ENCODE measurements at regions not wholly inside any gene's neighbourhood (a gene's known extent, or its start where the extent isn't known, plus 50 kb on each side); places are given as distances from the start of the nearest gene placed in this dataset.

- Histone ChIP-seq H3K9me3 (ENCODE audit: insufficient read depth in 2 of 2, low read depth in 1 of 2, low read length in 1 of 2) (no peaks in the 10 kb centered on the region), H2AK5ac (ENCODE audit: low read depth, low read length) (no peak overlapping the region), H2BK15ac (ENCODE audit: low read length) (no peak overlapping the region), H2BK20ac (ENCODE audit: low read length) (no peak overlapping the region), H3K79me1 (ENCODE audit: low read depth, low read length) (no peaks in the 10 kb centered on the region), H3K4me2 (ENCODE audit: insufficient read depth in 1 of 2, low read depth in 2 of 2, low read length in 2 of 2) (no peak overlapping the region), H3K4ac (replicated peaks; ENCODE audit: insufficient read length, low read depth, low read length) (no peak overlapping the region), H3K18ac (ENCODE audit: extremely low read depth, low read length) (no peak overlapping the region), H2AFZ (ENCODE audit: low read length) (no peak overlapping the region), H3K14ac (ENCODE audit: insufficient read length) (no peak overlapping the region), H2BK12ac (ENCODE audit: low read depth, low read length) (no peak overlapping the region), H3K23me2 (ENCODE audit: low read depth, low read length) (no peaks in the 10 kb centered on the region), H3K23ac (ENCODE audit: insufficient read length) (no peak overlapping the region), H3K36me3 (ENCODE audit: control insufficient read depth in 2 of 4, insufficient read depth in 4 of 4, low read length in 3 of 4) (no peaks in the 10 kb centered on the region), H3K79me2 (ENCODE audit: control insufficient read depth in 1 of 2, insufficient read depth in 2 of 2, low read length in 2 of 2) (no peaks in the 10 kb centered on the region), H2BK120ac (replicated peaks; ENCODE audit: low read depth, low read length) (no peak overlapping the region), H3K56ac (replicated peaks; ENCODE audit: insufficient read length, low read depth, low read length) (no peak overlapping the region), H4K91ac (replicated peaks; ENCODE audit: insufficient read length, low read length) (no peak overlapping the region), H2BK5ac (ENCODE audit: low read depth, low read length) (no peak overlapping the region), H4K8ac (ENCODE audit: extremely low read depth, insufficient read depth, low read length) (no peak overlapping the region), H3K9ac (replicated peaks in 1 of 4; ENCODE audit: extremely low read depth in 1 of 4, low read depth in 3 of 4, low read length in 3 of 4) (no peak overlapping the region), H3K4me3 (ENCODE audit: extremely low read depth in 1 of 4, insufficient read depth in 2 of 4, low read depth in 3 of 4, low read length in 4 of 4) (no peak overlapping the region), H3K27me3 (replicated peaks in 1 of 4; ENCODE audit: control insufficient read depth in 3 of 4, extremely low read depth in 1 of 4, insufficient read depth in 3 of 4, low read length in 3 of 4) (no peaks in the 10 kb centered on the region), H3K4me1 (replicated peaks in 1 of 4; ENCODE audit: control insufficient read depth in 3 of 4, insufficient read depth in 4 of 4, low read length in 3 of 4) (peaks cover 0 to 7% (median 3%) of the 10 kb centered on the region in 4 experiments; a peak in 2 of 7 replicates), H4K5ac (ENCODE audit: insufficient read length, low read depth, low read length) (no peak overlapping the region), H4K20me1 (replicated peaks in 1 of 2; ENCODE audit: control insufficient read depth in 1 of 2, insufficient read depth in 2 of 2, low read length in 2 of 2) (no peaks in the 10 kb centered on the region), H3K27ac (ENCODE audit: low read depth, low read length) (no peak overlapping the region)
- no peak for TF ChIP-seq ASH2L (IDR thresholded peaks at IDR 0.05; ENCODE audit: low read length)
- no peak for TF ChIP-seq RFX5 (IDR thresholded peaks at IDR 0.05; ENCODE audit: borderline replicate concordance, low read depth, low read length)
- TF ChIP-seq JUND (IDR thresholded peaks at IDR 0.05; ENCODE audit: low read length): no peak
- TF ChIP-seq HDAC6 (IDR thresholded peaks at IDR 0.05; ENCODE audit: low read depth, low read length): no peak
- TF ChIP-seq CTBP2 (IDR thresholded peaks at IDR 0.05; ENCODE audit: borderline replicate concordance, insufficient read depth, insufficient read length, low read length): no peak
- ChIA-PET POLR2A (ENCODE audit: partially characterized antibody) (interaction anchor here (0.6 kb wide), 1 partner anchor 787 kb away, joined by 3 read pairs; no protein-coding TSS in a partner anchor), CTCF (ENCODE audit: partially characterized antibody) (interaction anchor here (0.6 to 2.6 kb wide), 5 partner anchors 11 to 751 kb away, joined by 3 to 17 read pairs (median 5); no protein-coding TSS in a partner anchor)
- DNase-seq (ENCODE audit: low read depth in 1 of 2, low spot score in 2 of 2): no peak
- FAIRE-seq: no peak
- WGBS, 2 experiments (ENCODE audit: extremely low coverage in 1 of 2, insufficient coverage in 1 of 2, insufficient read length in 1 of 2, insufficient replicate concordance in 2 of 2, low coverage in 1 of 2, low lambda C conversion rate in 2 of 2, missing lambda C conversion rate in 1 of 2): 82% methylated on average over 5 of the region's 5 CpGs; no CpG with 5 or more reads in 1 of the 2 experiments
Measured at GRCh38 chr4:24241511-24241910, 342.8 kb downstream of the DHX15 start.
